ENCODE measurements at regions not wholly inside any gene's neighbourhood (a gene's known extent, or its start where the extent isn't known, plus 50 kb on each side); places are given as distances from the start of the nearest gene placed in this dataset.

- no peaks in the 10 kb centered on the region for H3K36me3 ChIP-seq (replicated peaks in 1 of 2; ENCODE audit: control insufficient read depth in 1 of 2, insufficient read depth in 2 of 2, low read length in 2 of 2)
- Mint-ChIP-seq H3K4me1 (no peaks in the 10 kb centered on the region), H3K9me3 (peaks cover 0 to 15% (median 2%) of the 10 kb centered on the region in 7 donors), H3K4me3 (no peak overlapping the region), H3K27ac (no peak overlapping the region), H3K36me3 (no peaks in the 10 kb centered on the region), H3K27me3 (ENCODE audit: low read depth in 3 of 3) (no peaks in the 10 kb centered on the region)
- no peak overlapping the region for H3K9ac ChIP-seq (ENCODE audit: insufficient read depth, low read length, poor library complexity, severe bottlenecking)
- H3K4me1 ChIP-seq (ENCODE audit: control insufficient read depth in 1 of 2, insufficient read depth in 2 of 2, low read length in 2 of 2), result no peaks in the 10 kb centered on the region
- no peaks in the 10 kb centered on the region for H4K20me1 ChIP-seq (ENCODE audit: insufficient read depth, low read length)
- H3K4me3 ChIP-seq (replicated peaks in 1 of 3; ENCODE audit: low read depth in 2 of 3, low read length in 3 of 3), result no peak overlapping the region
- H3K9me3 ChIP-seq (replicated peaks in 1 of 2; ENCODE audit: control insufficient read depth in 1 of 2, insufficient read depth in 1 of 2, low read length in 2 of 2), result no peaks in the 10 kb centered on the region
- H3K79me2 ChIP-seq (ENCODE audit: insufficient read depth, low read length), result no peaks in the 10 kb centered on the region
- no peak overlapping the region for H3K4me2 ChIP-seq (replicated peaks; ENCODE audit: extremely low read depth, low read length, poor library complexity, severe bottlenecking)
- TF ChIP-seq CTCF (IDR thresholded peaks at IDR 0.05), result no peak
- H3K27ac ChIP-seq (ENCODE audit: low read depth in 1 of 2, low read length in 2 of 2), result no peak overlapping the region
- no peak for DNase-seq
- intact Hi-C loops (cut with micrococcal nuclease), result no loop called here
- H2AFZ ChIP-seq (ENCODE audit: insufficient read depth, low read depth, low read length, poor library complexity, severe bottlenecking), result no peak overlapping the region
- no CpG with 5 or more reads among the region's 1 CpG for WGBS (ENCODE audit: insufficient coverage)
- no peaks in the 10 kb centered on the region for H3K27me3 ChIP-seq (ENCODE audit: control insufficient read depth in 2 of 2, insufficient read depth in 2 of 2, low read length in 2 of 2)
Observed at GRCh38 chr18:71352618-71353017, 1063.8 kb downstream of the SOCS6 start.

GRCh38 chr18:71336576-71337210, 1047.8 kb downstream of the SOCS6 start:
- no peak overlapping the region for H2AFZ ChIP-seq (ENCODE audit: insufficient read depth, low read depth, low read length, poor library complexity, severe bottlenecking)
- no peaks in the 10 kb centered on the region for H3K9me3 ChIP-seq (replicated peaks in 1 of 2; ENCODE audit: control insufficient read depth in 1 of 2, insufficient read depth in 1 of 2, low read length in 2 of 2)
- no peaks in the 10 kb centered on the region for H3K79me2 ChIP-seq (ENCODE audit: insufficient read depth, low read length)
- H3K27ac ChIP-seq (ENCODE audit: low read depth in 1 of 2, low read length in 2 of 2), result no peak overlapping the region
- no peak overlapping the region for H3K9ac ChIP-seq (ENCODE audit: insufficient read depth, low read length, poor library complexity, severe bottlenecking)
- Mint-ChIP-seq H3K27ac (no peak overlapping the region), H3K9me3 (no peaks in the 10 kb centered on the region), H3K4me1 (no peaks in the 10 kb centered on the region), H3K27me3 (ENCODE audit: low read depth in 3 of 3) (no peaks in the 10 kb centered on the region), H3K36me3 (no peaks in the 10 kb centered on the region), H3K4me3 (no peak overlapping the region)
- no peak for DNase-seq
- no peaks in the 10 kb centered on the region for H3K27me3 ChIP-seq (ENCODE audit: control insufficient read depth in 2 of 2, insufficient read depth in 2 of 2, low read length in 2 of 2)
- no peaks in the 10 kb centered on the region for H3K4me1 ChIP-seq (ENCODE audit: control insufficient read depth in 1 of 2, insufficient read depth in 2 of 2, low read length in 2 of 2)
- H3K36me3 ChIP-seq (replicated peaks in 1 of 2; ENCODE audit: control insufficient read depth in 1 of 2, insufficient read depth in 2 of 2, low read length in 2 of 2), result no peaks in the 10 kb centered on the region
- TF ChIP-seq CTCF (IDR thresholded peaks at IDR 0.05), result no peak
- intact Hi-C loops (cut with micrococcal nuclease), result no loop called here
- H3K4me2 ChIP-seq (replicated peaks; ENCODE audit: extremely low read depth, low read length, poor library complexity, severe bottlenecking), result no peak overlapping the region
- 42% methylated on average over 2 of the region's 6 CpGs for WGBS (ENCODE audit: insufficient coverage)
- no peak overlapping the region for H3K4me3 ChIP-seq (replicated peaks in 1 of 3; ENCODE audit: low read depth in 2 of 3, low read length in 3 of 3)
- H4K20me1 ChIP-seq (ENCODE audit: insufficient read depth, low read length), result no peaks in the 10 kb centered on the region

Measured in CD14-positive monocyte (primary cell).